NCI-H1417 (cell line): ENCODE measurements at regions not wholly inside any gene's neighbourhood (a gene's known extent, or its start where the extent isn't known, plus 50 kb on each side); places are given as distances from the start of the nearest gene placed in this dataset.

Experiments used
- DNase-seq, 3 experiments: peaks; one replicate each; lab custom pipeline; 2025; lab: John Stamatoyannopoulos, UW

DNA sequence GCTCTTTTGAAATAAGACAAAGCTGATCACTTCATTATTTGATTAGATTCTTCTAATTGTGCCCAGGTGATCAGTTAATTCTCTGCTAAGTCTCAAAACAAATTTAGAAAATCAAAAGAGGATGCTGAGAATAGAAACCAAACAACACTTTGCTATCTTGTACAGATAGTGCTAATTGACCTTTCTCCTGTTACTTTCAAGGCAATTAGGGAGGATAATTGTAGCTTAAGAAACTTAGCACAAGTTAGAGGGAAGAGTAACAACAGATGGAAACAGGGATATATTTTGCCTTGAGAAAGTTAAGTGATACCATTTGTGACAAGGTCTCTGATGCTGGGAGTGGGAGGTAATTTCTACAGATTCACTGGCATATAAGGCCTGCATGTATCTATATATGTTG is 344.8 kb upstream of the GRM7 start:
- no peak for DNase-seq

DNA sequence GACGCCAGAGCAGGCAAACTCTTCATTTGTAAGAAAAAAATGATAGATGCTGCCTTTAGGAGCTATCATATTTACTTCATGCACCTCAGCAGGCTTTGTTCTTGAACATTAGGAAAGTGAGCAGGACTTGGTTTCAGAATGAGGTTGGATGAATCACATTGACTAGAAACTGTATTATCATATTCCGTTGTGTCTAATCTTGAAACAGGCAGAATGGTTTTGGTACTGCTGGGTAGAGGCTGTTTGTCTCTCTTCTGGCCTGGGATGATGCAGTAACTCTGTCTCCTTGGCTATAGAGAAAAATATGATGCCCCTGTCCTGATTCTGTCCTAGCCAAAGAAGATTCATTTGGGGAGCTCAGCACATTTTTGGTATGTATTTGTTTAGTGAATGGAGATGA is 344.2 kb upstream of the GRM7 start:
- DNase-seq: no peak

DNA sequence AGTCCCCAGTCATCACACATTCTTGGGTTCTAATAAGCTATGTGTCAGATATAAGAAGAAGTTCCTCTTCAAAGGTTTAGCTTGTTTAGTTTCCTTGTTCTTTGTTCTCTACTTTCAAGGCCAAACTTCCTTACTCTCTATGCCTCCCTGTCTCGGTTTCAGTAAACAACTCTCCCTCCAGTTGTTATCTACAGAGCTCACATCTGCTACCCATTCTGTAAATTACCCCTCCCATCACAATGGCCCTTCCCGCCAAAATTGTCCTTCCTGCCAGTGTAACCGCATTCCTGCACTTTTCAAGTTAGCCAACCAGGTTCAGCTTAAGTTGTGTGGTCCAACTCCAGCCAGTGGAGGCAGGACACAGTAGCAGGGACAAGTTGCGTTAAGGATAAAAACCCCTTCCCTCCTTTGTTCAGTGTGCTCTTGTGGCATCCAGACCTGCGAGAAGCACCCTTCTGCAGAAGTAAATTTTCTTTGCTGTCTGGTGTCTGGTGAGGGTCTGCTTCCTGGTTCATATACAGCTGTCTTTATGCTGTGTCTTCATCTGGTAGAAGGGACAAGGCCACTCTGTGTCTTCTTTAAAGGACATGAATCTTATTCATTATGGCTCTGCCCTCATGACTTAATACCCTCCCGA is 342.1 kb upstream of the GRM7 start:
- DNase-seq: no peak

GRCh38 chr3:6521369-6522113 is 339.4 kb upstream of the GRM7 start:
- DNase-seq: no peak

GRCh38 chr3:6522191-6522590 is 338.7 kb upstream of the GRM7 start:
- no peak for DNase-seq

- no peak for DNase-seq
Measured at GRCh38 chr3:6523043-6523442, 337.9 kb upstream of the GRM7 start.

GRCh38 chr3:6524479-6524878 is 336.4 kb upstream of the GRM7 start:
- DNase-seq: no peak

DNA sequence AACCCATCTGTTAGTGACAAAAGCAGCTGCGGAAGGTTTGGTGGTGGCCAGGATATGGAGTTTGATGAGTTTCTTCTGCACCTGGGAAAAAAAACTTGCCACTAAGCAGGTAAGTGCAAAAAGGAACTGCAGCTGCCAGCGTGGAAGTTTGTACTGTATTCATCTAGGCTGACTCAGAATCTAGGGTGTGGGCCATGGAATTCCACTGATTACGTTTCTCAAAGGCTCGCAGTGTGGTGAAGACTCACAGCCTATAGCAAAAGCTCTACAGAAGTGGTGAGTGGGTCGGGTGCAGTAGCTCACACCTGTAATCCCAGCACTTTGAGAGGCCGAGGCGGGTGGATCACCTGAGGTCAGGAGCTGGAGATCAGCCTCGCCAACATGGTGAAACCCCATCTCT is 334.6 kb upstream of the GRM7 start:
- no peak for DNase-seq

DNA sequence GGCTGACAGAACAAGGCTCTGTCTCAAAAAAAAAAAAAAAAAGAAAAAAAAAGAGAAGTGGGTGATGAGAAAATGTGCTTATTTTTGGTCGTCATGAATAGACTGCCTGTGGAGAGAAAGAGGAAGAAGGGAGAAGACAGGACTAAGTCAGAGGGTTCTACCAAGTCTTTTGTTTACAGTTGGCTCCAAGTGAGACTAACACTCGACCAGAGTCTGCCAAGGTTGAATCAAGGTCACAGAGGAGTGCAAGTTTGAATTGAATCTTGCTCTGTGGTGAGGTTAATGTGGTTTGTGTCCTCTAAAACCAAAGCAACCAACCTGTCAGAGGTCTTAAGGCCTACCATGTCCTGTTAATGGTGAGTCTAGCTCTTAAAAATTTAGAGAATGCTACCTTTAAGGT is 334.1 kb upstream of the GRM7 start:
- no peak for DNase-seq

DNA sequence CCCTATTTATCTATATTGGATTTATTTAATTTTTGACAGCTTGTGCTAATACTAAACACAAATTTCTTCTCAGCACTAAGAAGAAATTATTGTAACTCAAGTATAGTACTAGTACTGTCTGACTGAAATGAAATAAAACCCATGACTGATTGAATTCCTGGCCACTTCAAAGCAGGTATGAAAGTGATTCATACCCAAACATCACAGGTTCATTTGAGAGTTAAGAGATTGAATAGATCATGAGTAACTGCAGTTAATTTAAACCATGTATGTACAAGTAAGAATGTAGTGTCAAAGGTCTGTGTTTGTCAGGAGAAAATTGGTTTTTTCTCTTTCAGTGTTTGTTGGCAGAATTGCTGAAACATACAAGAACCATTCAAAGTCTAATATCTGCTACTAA is 332.0 kb upstream of the GRM7 start:
- no peak for DNase-seq

- no peak for DNase-seq
Measured at GRCh38 chr3:6531153-6531552, 329.8 kb upstream of the GRM7 start.

GRCh38 chr3:6532101-6532500 is 328.8 kb upstream of the GRM7 start:
- DNase-seq: no peak

- no peak for DNase-seq
Measured at GRCh38 chr3:6540981-6541380, 319.9 kb upstream of the GRM7 start.

DNA sequence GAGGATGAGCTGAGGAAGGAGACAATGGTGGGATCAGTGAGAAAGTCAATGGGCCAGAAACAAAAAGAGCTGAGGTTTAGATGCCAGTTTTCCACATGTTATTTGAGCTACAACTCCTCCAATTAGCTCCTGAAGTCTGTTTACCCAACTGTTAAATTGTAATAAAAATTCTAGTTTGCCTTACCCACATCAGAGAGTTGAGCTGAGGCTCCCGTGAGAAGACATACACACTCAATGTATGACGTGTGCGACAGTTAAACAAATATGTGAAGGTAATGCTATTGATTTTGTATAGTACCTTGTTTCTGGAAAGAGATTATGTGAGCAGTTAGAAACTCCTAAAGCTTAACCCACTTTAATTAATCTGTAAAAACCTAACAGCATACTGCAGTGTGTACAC is 318.1 kb upstream of the GRM7 start:
- peak in 1 of 3 experiments; percentile 10 for DNase-seq

DNA sequence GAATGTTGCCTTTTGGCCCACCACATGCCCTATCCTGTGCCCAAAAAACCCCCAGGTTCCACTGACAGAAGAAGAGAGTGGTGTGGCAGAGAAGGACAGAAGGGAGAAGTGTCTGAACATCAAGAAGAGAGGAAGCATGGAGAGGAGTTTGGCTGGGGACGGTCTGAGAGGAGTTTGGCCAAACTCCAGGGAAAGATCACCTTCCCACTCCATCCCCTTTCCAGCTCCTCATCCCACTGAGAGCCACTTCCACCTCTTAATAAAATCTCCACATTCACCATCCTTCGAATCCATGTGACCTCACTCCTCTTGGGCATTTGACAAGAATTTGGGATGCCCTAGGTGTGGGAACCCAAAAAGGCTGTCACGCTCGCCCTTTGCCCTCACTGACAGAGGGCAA is 311.6 kb upstream of the GRM7 start:
- no peak for DNase-seq

- DNase-seq: no peak
Measured at GRCh38 chr3:6551165-6551564, 309.8 kb upstream of the GRM7 start.

GRCh38 chr3:6560259-6560658 is 300.7 kb upstream of the GRM7 start:
- DNase-seq: no peak

GRCh38 chr3:6567241-6567640 is 293.7 kb upstream of the GRM7 start:
- peak in 2 of 3 experiments; percentile 19 to 78 for DNase-seq

DNA sequence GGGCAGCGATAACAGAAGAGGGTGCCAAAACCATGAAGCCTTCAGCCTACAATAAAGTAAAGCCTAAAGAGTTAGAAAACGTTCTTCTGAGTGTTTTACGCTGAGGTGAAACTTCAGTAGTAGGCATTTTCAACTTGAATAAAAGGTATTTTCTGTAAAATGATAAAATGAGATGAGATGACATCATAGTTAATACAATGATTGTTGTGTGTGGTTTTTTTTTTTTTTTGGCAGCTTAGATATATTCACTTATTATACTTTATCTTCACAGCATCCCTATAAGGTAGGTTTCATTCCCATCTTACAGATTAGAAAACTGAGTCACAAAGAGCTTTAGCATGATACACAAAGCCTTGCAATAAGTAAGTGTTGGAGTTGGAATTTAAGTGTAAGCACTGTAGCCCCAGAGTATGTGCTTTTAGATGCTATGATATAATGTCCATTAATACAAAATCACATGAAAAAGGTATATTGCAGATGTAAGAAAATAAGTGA is 291.9 kb upstream of the GRM7 start:
- DNase-seq: no peak

DNA sequence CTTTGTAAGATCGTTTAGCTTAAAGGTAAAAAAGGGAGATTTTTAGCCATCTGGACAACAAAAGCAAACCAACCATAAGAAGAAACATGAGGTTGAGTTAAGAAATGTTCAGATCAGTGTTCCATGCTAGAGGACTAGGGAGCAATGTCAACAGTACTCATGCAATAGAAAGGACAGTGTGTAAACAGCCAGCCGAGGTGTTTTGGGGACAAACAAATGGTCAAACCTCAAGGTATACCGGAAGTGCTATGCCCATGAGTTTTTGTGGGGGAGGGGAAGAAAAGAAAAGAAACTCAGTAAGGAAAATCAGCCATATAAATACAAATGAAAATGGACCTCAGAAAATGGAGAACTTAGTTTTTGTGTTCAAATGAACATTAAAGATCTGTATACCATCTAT is 289.5 kb upstream of the GRM7 start:
- no peak for DNase-seq

GRCh38 chr3:6577584-6577983 is 283.3 kb upstream of the GRM7 start:
- no peak for DNase-seq

DNA sequence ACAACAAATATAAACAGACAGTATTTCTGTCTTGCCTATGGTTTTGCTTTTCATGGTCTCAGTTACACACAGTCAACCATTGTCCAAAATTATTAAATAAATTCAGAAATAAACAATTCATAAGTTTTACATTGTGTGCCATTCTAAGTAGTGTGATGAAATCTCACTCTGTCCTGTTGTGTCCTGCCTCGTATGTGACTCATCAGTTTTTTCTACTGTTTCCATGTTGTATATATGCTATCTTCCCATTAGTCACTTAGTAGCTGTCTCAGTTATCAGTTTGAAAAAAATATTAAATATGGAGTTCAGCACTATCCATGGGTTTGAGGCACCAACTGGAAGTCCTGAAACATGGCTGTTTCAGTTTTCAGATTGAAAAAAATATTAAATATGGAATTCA is 282.4 kb upstream of the GRM7 start:
- no peak for DNase-seq

- DNase-seq: no peak
Measured at GRCh38 chr3:6580808-6581207, 280.1 kb upstream of the GRM7 start.

DNA sequence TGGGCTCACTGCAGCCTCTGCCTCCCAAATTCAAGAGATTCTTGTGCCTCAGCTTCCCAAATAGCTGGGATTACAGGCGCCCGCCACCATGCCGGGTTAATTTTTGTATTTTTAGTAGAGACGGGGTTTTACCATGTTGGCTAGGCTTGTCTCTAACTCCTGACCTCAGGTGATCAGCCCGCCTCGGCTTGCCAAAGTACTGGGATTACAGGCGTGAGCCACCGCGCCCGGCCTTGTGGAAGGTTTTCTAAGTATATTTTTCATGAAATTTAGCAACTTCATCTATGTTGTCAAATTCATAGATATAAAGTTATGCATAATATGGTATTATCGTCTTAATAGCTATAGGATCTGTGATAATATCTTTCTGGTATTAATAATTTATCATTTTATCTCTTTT is 275.6 kb upstream of the GRM7 start:
- DNase-seq: no peak
